Mammary epithelial cell (primary cell): ENCODE measurements at regions not wholly inside any gene's neighbourhood (a gene's known extent, or its start where the extent isn't known, plus 50 kb on each side); places are given as distances from the start of the nearest gene placed in this dataset.

Experiments
- CTCF ChIP-seq, 2 donors: IDR thresholded peaks in 1 of 2; conservative IDR thresholded peaks in 1 of 2; 2 replicates each; pipeline ENCODE4 v1.5.1; 2011 to 2012; ENCODE audit warnings: inconsistent platforms in 2 of 2, low read length in 2 of 2, mild to moderate bottlenecking in 2 of 2, control low read depth in 1 of 2, low read depth in 1 of 2; ENCODE audit not compliant: insufficient read depth in 1 of 2; ENCODE audit errors: extremely low read depth in 1 of 2
- EZH2 ChIP-seq: IDR thresholded peaks from 2 replicates; pipeline ENCODE4 v1.6.1; 2012; ENCODE audit warnings: low read length, inconsistent platforms, borderline replicate concordance

GRCh38 chr21:35107520-35107919 lies 58.4 kb upstream of the RUNX1 start:
- TF ChIP-seq CTCF (conservative IDR thresholded peaks at IDR 0.05 in 1 of 2, IDR thresholded peaks at IDR 0.05 in 1 of 2; ENCODE audit: extremely low read depth in 1 of 2, insufficient read depth in 1 of 2, low read depth in 1 of 2, low read length in 2 of 2) (no peak), EZH2 (no peak)
